NT2/D1 (cell line): ENCODE measurements at regions not wholly inside any gene's neighbourhood (a gene's known extent, or its start where the extent isn't known, plus 50 kb on each side); places are given as distances from the start of the nearest gene placed in this dataset.
"Not testable (repeated sequence)": the region's sequence is repeated elsewhere in the genome, so short reads cannot be mapped to it uniquely, and the experiment has no call there.

Source experiments
- DNase-seq: peaks from one replicate; pipeline ENCODE4 v3.0.0-alpha.2; 2011; ENCODE audit warnings: low read depth, low spot score
- H3K27me3 ChIP-seq: 2 replicates; pipeline ENCODE4 v1.6.0; 2011; ENCODE audit warnings: mild to moderate bottlenecking; ENCODE audit not compliant: insufficient read length, insufficient read depth
- H3K36me3 ChIP-seq: 2 replicates; pipeline ENCODE4 v1.6.1; 2011; ENCODE audit warnings: mild to moderate bottlenecking, low read length, mixed read lengths; ENCODE audit not compliant: insufficient read depth, insufficient read length
- H3K4me1 ChIP-seq: 2 replicates; pipeline ENCODE4 v1.5.1; 2011; ENCODE audit not compliant: insufficient read depth, insufficient read length
- H3K4me3 ChIP-seq: 2 replicates; pipeline ENCODE4 v1.5.1; 2011; ENCODE audit warnings: low read depth; ENCODE audit not compliant: insufficient read length
- H3K9ac ChIP-seq: 2 replicates; pipeline ENCODE4 v1.6.0; 2011; ENCODE audit warnings: low read depth; ENCODE audit not compliant: insufficient read length
- H3K9me3 ChIP-seq: 2 replicates; pipeline ENCODE4 v1.5.1; 2011; ENCODE audit warnings: mild to moderate bottlenecking, low read length; ENCODE audit not compliant: insufficient read depth
- SUZ12 ChIP-seq: IDR thresholded peaks from 2 replicates; pipeline ENCODE4 v1.6.1; 2011; ENCODE audit not compliant: insufficient read length, insufficient read depth; ENCODE audit errors: extremely low read depth
- YY1 ChIP-seq: IDR thresholded peaks from 2 replicates; pipeline ENCODE4 v1.6.1; 2011; ENCODE audit not compliant: insufficient read length, insufficient read depth
- ZNF274 ChIP-seq: IDR thresholded peaks from 2 replicates; pipeline ENCODE4 v1.6.1; 2011; ENCODE audit warnings: mild to moderate bottlenecking, low read depth, low read length

DNA sequence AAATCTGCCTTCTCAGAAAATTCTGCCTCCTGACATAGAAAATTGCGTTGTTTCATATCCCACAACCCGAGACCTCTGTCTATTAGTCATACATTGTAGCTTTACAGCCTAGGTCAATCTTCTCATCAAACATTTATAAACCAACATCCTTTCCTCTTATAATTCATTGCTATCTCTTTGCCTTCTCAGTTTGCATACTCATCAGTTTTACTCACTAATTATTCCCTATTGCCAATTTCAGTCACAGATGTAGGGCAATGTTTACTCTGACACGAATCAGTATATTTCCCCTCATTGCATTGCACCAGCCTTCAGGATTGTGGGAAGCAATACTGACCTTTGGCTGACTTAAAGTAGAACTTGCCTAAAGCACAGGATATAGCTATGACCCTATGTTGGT lies 247.2 kb downstream of the CEMIP2 start:
- no peaks in the 10 kb centered on the region for H3K4me1 ChIP-seq
- DNase-seq, result no peak
- TF ChIP-seq ZNF274 (no peak), YY1 (no peak), SUZ12 (no peak)
- no peaks in the 10 kb centered on the region for H3K36me3 ChIP-seq
- peaks cover 5% of the 10 kb centered on the region for H3K27me3 ChIP-seq
- no peak overlapping the region for H3K9ac ChIP-seq
- H3K4me3 ChIP-seq, result no peak overlapping the region
- H3K9me3 ChIP-seq, result no peaks in the 10 kb centered on the region

DNA sequence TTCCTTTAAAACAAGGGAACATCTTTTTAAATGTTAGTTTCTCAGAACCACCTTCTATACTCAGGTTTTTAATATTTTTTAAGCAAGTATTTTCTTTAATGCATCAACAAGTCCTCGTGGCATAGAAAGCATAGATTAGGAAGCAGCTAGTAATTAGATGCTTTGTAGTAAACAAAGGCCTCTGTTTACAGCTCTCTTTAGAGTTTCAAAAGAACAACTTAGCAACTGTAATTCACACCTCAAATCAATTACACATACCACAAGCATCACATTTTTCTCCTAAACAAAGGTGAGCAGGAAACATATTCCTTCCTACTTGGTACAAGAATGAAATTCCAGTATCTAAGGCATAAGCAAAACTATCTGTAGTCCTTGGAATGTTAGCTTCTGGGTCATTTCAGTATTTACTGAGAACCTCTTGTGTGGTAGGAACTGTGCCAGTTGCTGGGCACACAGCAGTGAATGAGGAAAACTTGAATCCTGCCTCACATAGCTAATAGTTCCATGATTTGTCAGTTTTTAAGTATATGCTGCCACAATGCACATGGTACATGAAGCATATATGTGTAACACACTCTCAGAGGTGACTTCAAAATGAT lies 249.1 kb downstream of the CEMIP2 start:
- no peaks in the 10 kb centered on the region for H3K4me1 ChIP-seq

DNA sequence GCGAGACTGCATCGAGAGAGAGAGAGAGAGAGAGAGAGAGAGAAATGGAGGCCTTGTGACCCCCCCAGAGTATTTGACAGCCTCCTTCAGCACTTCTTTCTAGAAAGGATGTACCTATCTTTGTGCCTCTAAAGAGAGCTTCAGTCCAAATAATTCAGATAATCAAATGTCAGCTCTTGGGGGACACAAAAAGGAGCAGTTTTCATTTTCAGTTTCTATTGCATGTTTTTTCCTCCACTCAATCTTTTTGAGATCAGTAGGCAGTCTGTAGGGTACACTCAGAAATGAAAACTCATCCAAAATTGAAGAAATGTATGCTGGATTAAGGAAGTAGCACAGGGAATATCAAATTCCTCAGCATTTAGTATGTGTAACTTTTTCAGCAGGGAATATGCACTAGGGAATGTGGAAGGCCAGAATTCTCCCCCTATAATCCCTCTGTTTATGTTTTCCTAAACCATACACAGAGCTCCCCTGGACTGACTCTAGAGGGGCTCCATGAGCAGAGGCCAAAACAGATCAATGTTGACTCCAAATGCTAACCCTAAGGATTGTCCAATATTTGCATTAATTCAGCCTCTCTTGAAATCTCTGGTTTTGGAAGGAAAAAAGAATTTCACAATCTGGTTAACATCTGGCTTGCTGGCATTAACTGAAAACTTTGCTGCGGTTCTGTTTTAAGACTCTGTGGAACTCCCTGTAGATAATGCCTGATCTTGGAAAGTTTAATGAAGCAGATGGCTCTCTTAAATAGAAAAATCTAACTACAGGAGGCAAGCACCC lies 250.1 kb downstream of the CEMIP2 start:
- no peaks in the 10 kb centered on the region for H3K4me1 ChIP-seq
- no peak overlapping the region for H3K9ac ChIP-seq
- DNase-seq, result no peak
- H3K9me3 ChIP-seq, result no peaks in the 10 kb centered on the region
- no peaks in the 10 kb centered on the region for H3K36me3 ChIP-seq
- peaks cover 5% of the 10 kb centered on the region for H3K27me3 ChIP-seq
- no peak overlapping the region for H3K4me3 ChIP-seq
- TF ChIP-seq YY1, result no peak
- TF ChIP-seq ZNF274, result no peak
- TF ChIP-seq SUZ12, result no peak

More for the DNA sequence above, 249.1 kb downstream of the CEMIP2 start:
- H3K9ac ChIP-seq, result no peak overlapping the region
- H3K36me3 ChIP-seq, result no peaks in the 10 kb centered on the region
- no peak overlapping the region for H3K4me3 ChIP-seq
- H3K9me3 ChIP-seq, result no peaks in the 10 kb centered on the region
- peaks cover 5% of the 10 kb centered on the region for H3K27me3 ChIP-seq
- TF ChIP-seq YY1 (no peak), SUZ12 (no peak), ZNF274 (no peak)
- peak; percentile 6 for DNase-seq

DNA sequence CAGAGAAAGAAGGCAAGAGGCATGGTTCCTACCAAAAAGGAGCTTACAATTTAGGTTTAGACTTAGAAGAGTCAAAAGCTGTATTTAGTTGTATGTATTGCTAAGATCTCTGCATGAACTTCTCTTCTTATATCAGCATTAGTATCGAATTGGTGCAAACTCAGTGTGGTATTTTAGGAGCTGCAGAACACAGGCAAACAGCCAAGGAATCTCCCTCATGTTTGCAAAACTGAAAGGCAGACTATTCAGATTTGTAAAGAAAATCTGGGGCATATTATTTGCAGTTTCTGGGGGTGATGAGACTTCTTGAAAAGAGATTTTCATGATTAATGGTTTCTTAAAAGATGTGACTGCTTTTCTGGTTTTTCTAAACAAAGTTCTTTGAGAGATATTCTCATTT lies 252.7 kb downstream of the CEMIP2 start:
- Histone ChIP-seq H3K36me3 (no peaks in the 10 kb centered on the region), H3K4me3 (no peak overlapping the region), H3K9me3 (no peaks in the 10 kb centered on the region), H3K4me1 (no peaks in the 10 kb centered on the region), H3K27me3 (peaks cover 5% of the 10 kb centered on the region), H3K9ac (no peak overlapping the region)
- TF ChIP-seq SUZ12, result no peak
- no peak for TF ChIP-seq ZNF274
- TF ChIP-seq YY1, result no peak
- no peak for DNase-seq

DNA sequence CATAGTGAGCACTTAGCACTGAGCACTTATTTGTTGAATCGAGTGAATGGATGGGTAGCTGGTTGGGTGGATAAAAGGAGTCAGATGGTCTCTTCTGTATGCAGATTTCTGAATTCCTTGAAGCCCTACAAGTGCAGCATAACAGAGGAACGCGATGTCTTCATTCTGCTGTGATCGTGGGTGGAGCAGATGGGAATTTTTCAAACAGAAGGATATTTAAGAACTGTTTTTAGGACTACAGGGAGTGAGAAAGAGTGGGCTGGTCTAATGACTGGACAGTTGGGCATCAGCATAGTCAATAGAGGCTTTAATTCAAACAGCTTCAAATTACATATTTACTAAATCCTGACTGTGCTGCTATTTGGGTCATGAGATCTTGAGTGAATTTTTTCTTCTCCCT lies 253.2 kb downstream of the CEMIP2 start:
- DNase-seq, result no peak
- no peaks in the 10 kb centered on the region for H3K4me1 ChIP-seq
- H3K9ac ChIP-seq, result no peak overlapping the region
- H3K27me3 ChIP-seq, result peaks cover 1% of the 10 kb centered on the region
- no peak overlapping the region for H3K4me3 ChIP-seq
- no peaks in the 10 kb centered on the region for H3K36me3 ChIP-seq
- no peak for TF ChIP-seq YY1
- no peak for TF ChIP-seq SUZ12
- no peak for TF ChIP-seq ZNF274
- H3K9me3 ChIP-seq, result no peaks in the 10 kb centered on the region

DNA sequence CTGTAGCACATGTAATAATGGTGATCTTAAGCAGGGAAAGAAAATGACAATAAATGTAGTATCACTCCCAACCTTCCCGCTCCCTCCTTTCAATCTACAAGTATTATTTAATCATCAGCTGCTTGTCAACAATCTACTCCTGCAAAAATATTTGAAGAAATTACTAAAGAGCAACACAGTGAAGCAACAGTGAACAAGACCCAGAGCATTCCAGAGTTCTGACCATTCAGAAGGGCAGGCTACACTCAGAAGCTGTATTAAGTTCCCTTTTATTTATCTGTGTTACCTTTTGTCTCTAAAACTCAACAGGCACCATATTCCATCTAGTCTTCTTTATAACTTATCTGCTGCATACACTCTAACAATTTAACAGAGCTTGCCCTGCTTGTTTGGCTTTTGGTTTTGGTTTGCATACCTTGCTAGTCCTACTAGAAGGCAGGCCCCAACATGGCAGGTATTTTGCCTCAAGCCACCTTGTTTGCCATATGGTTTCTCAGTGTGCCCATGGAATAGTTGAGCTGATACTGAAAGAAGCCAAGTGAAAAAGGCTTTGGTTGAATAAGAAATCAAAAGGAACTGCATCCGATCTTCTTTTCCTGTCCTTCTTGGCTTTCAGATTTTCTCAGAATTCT lies 253.9 kb downstream of the CEMIP2 start:
- no peak for DNase-seq
- Histone ChIP-seq H3K9me3 (no peaks in the 10 kb centered on the region), H3K4me3 (no peak overlapping the region), H3K36me3 (no peaks in the 10 kb centered on the region), H3K9ac (no peak overlapping the region), H3K4me1 (no peaks in the 10 kb centered on the region), H3K27me3 (no peaks in the 10 kb centered on the region)
- TF ChIP-seq SUZ12 (no peak), YY1 (no peak), ZNF274 (no peak)

DNA sequence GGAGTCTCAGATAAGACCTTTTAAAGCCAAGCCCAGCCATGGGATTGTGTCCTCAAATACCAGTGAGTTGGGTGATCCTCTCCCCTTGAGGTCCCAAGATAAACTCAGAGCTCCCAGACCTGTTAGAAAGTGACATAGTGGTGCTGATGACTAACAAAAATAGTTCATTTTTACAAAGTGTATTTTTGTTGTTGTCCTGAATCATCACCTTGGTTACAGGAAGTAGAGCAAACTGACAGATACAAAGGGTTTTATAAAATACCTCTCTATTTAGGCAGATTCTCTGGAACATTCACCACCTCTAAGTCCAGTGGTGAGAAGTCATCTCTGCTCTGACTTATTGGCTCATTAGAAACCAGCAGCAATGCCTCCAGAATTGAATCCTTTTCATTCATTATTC lies 259.3 kb downstream of the CEMIP2 start:
- TF ChIP-seq SUZ12, result no peak
- no peak for TF ChIP-seq YY1
- TF ChIP-seq ZNF274, result no peak
- Histone ChIP-seq H3K36me3 (no peaks in the 10 kb centered on the region), H3K9me3 (no peaks in the 10 kb centered on the region), H3K4me1 (no peaks in the 10 kb centered on the region), H3K9ac (no peak overlapping the region), H3K27me3 (no peaks in the 10 kb centered on the region), H3K4me3 (no peak overlapping the region)
- DNase-seq, result no peak

DNA sequence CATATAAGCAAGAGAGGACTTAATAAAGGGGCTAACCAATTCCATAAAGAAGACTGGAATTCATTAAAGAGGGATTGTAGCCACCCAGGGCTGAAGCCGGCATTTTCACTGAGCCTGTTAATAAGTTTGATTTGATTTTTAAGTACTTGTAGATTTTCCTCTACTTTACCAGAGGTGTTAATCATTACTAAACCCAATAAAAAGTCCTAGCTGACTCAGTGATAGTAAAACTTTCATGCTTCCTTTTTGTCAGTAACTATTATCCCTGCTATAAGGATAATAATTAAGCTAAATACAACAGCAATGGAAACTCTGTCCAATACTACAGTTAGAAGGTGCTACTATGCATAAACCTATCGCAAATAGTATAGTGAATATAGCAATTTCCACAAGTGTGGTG lies 260.2 kb downstream of the CEMIP2 start:
- not testable (repeated sequence) for H3K36me3 ChIP-seq, H3K27me3 ChIP-seq, H3K4me3 ChIP-seq, H3K9me3 ChIP-seq, DNase-seq, H3K4me1 ChIP-seq, H3K9ac ChIP-seq
